HG03460 (cell line): ENCODE measurements at regions not wholly inside any gene's neighbourhood (a gene's known extent, or its start where the extent isn't known, plus 50 kb on each side); places are given as distances from the start of the nearest gene placed in this dataset.
"Not testable (repeated sequence)": the region's sequence is repeated elsewhere in the genome, so short reads cannot be mapped to it uniquely, and the experiment has no call there.

Experiments
- ATAC-seq: cut with Tn5 transposase; IDR thresholded peaks from one replicate; pipeline ENCODE4 v1.9.1; 2021; ENCODE audit not compliant: unreplicated experiment

DNA sequence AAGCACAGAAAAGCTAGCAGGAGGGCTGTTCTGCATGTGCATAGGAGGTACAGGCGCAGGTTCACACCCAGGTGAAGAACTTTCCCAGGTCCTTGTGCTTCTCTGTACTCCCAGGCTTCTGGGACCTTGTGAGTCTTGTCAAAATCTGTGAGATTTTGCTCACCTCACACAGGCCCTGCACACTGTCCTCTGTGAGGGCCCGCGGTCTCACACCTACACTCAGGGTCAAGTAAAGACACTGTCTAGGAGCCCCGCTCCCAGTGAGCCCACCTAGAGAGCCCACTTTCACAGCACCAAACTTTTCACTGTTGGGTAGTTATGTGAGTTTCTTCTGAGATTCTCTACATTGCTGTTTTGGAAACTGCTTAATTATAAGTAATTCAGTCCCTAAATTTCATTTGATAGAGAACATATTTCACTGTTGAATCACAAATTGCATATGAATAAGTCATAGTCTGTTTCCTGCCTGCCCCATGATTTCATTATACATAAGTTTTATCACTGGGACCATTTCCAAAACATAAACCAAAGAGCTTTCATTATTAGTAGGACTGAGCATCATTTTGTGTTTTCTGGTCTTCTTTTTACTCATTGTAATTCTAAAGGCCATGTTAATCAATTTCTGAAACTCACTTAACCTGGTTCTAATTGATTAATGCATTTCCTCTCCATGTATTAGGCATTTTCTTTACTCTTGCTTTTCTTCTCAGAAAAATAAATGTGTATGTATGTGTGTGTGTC, 234.2 kb upstream of the SPOPL start:
- ATAC-seq, result peak; percentile 71

GRCh38 chr2:138267902-138268254, 233.7 kb upstream of the SPOPL start:
- peak; percentile 35 for ATAC-seq

- no peak for ATAC-seq
Measured at GRCh38 chr2:138269765-138270164, 231.8 kb upstream of the SPOPL start.

DNA sequence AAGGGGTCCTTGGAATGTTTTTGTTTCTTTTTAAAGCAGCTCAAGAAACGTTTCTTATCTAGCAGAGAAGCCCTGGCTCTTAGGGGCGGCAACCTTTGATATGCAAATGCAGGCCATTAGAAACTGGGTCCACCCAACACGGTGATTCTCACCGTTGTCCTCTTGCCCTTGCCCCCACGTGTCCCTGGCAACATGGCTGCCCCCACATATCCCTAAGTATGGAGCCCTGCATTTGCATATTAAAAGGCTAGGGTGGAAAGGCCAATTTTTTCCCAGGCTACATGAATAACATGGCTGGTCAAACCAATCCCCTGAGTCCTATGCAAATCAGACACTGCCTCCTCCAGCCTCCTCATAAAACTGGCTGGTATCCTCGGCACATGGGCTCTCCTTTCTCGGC, 230.1 kb upstream of the SPOPL start:
- no peak for ATAC-seq

- ATAC-seq, result no peak
Measured at GRCh38 chr2:138272524-138273195, 228.9 kb upstream of the SPOPL start.

GRCh38 chr2:138273280-138273679, 228.3 kb upstream of the SPOPL start:
- ATAC-seq, result not testable (repeated sequence)

GRCh38 chr2:138274421-138275291, 226.9 kb upstream of the SPOPL start:
- no peak for ATAC-seq

- ATAC-seq, result no peak
Measured at GRCh38 chr2:138275292-138275690, 226.3 kb upstream of the SPOPL start.

GRCh38 chr2:138275881-138276280, 225.7 kb upstream of the SPOPL start:
- no peak for ATAC-seq

- no peak for ATAC-seq
Measured at GRCh38 chr2:138276339-138276738, 225.2 kb upstream of the SPOPL start.

DNA sequence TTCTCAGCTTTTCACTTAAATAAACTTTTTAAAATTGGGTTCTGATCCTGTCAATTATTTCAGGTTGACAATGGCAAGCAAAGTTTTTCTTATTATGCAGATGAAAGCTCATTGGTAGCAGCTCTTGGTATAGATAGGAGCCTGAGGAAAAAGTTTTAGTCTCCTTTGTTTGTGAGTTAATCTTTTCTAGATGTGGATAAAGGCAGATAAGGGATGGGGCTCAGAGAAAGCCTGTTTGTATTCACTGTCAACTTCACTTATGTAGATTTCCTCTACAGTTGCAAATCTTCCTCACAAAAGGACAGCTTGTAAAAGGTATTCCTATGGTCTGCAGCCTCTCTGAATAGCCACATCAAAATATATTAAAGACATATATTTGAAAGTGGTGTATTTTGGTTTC, 224.5 kb upstream of the SPOPL start:
- ATAC-seq, result no peak

- ATAC-seq, result no peak
Measured at GRCh38 chr2:138279871-138280270, 221.7 kb upstream of the SPOPL start.

- ATAC-seq, result no peak
Measured at GRCh38 chr2:138280999-138281695, 220.4 kb upstream of the SPOPL start.

DNA sequence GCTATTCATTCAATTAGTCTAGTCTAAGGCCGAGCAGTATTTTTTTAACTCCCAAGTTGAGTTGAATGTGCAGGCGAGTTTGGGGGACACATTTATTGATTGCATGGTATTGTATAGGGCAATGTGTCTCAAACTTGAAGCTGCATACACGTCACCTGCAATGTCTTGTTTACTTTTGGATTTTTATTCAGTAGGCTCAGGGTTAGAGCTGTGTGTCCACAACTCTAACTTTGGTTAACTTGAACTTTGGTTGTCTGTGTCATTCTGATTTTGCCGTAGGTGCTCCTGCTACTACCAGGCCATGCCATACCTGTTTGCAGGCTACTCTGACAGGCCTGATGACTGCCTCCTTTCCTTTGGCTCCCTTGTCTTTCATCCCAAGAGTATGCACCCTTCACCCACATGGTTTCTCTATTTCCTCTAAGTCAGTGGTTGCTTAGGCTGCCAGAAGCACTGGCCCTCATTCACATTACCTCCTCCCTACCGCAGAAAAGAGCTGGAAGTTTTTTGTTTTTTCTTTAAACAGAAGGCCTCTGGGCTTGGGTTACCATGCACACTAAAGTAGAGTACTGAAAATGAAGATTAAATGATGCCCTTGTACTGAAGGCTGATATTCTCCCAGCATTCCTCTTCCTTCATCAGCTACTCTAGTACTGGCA, 219.4 kb upstream of the SPOPL start:
- no peak for ATAC-seq

DNA sequence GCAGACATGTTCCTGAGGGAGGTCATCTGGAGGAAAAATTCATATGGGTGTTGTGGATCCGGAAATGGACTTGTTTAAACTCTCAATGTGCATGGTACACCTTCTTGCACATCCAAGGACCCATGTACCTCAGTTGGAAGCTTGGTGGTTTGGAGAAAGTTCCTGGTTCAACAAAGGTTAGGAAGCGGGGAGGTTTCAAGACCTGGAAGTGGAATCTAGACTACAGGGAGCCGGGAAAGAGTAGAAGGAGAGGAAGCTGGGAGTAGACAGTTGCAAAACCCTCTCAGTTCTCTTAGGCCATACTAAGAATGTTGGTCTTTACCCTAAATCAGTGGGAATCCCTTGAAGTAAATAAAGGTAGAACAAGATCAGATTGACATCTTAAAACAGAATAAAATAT, 209.8 kb upstream of the SPOPL start:
- ATAC-seq, result no peak

DNA sequence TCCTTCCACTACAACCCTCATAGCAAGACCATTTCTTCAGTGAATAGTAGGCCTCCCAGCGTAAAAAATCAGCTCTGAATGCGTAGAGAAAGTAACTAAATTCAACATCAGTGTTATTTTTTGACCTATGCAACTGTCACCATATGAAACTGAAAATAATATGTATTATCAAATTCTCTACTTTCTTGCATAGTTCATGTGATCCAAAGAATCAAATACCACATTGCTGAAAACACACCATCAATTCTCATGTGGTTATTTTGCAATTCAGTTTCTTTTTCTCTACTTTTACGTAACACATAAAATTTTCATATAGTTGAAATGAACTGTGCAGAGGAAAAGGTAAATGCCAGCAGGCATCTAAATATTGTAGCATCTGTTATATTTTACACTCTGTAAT, 208.5 kb upstream of the SPOPL start:
- ATAC-seq, result no peak

DNA sequence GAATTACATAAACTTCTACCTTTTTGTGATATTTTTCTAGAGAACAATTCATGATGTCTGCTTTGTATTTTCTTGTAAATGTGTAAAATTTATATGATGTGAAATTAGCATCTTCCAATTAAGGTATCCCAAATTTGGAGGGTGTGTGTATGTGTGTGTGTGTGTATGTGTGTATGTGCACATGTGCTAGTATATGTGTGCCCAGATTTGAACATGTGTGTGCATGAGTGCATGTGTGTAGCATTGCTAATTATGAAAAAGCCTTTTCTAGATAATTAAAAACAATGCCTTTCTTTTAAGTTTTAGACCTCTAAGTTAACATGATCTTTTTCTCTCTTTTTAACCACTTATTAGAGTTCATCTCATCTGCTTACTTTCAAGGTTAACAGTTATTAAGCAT, 208.0 kb upstream of the SPOPL start:
- ATAC-seq, result no peak

DNA sequence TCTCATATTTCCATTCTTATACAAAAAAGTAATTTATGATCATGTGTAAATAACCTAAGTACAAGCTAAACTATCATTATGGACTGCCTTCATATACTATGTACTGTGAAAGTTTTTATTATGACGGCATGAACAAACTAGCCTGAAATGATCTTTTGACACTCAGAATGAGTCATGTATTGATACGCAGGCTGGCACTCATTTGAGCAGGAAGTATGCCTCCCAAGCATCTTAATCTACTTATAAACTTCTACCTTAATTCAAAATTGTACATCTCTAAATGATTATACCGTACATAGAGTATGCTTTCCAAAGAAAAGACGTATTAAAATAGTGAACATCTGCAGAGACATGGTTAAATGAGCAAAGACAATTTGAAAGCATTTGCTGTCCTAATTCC, 207.1 kb upstream of the SPOPL start:
- ATAC-seq, result no peak

GRCh38 chr2:138296365-138296764, 205.2 kb upstream of the SPOPL start:
- ATAC-seq, result no peak

DNA sequence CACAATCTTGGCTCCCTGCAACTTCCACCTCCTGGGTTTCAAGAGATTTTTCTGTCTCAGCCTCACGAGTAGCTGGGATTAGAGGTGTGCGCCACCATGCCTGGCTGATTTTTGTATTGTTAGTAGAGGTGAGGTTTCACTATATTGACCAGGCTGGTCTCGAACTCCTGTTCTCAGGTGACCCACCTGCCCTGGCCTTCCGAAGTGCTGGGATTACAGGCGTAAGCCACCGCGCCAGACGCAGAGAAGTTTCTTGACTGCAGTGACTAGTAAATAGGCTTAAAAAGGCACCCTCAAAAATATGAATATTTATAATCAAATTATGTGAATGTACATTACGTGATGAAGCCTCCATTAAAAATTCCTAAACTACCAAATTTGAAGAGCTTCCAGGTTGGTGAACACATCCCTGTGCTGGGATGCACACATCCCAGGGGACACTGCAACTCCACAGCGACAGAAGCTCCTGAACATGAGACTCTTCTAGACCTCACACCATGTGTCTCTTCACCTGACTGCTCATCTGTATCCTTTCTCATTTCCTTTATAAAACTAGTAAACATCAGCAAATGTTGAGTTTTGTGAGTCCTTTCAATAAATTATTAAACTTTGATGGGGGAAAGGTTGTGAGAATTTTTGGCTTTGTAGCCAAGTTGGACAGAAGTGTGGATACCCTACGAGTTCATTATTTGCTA, 203.3 kb upstream of the SPOPL start:
- peak; percentile 78 for ATAC-seq
